ENCODE measurements at regions not wholly inside any gene's neighbourhood (a gene's known extent, or its start where the extent isn't known, plus 50 kb on each side); places are given as distances from the start of the nearest gene placed in this dataset.

DNA sequence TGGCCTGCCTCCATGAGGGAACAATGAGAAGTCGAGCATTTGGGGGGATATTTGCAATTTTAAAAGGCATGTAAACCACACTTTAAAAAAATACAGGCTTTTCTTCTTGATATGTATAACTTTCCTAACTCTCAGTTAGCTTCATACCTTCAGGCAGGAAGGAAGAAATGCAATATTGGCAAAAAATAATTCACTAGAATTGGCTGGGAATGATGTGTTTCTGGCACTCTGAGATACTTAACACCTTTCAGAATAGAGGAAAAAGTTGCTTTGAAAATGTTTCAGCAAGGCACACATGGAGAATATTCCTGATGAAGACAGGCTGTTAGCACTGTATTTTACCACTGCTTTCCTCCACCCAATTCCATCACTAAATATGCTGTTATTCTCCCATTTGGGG lies 747.6 kb downstream of the HDGFL1 start:
- H3K36me3 ChIP-seq (ENCODE audit: insufficient read depth, low read length), result no peaks in the 10 kb centered on the region
- no peak overlapping the region for H3K9ac ChIP-seq (ENCODE audit: low read length)
- H3K9me2 ChIP-seq (ENCODE audit: insufficient read depth, low read length), result no peaks in the 10 kb centered on the region
- no peak overlapping the region for H3K4me3 ChIP-seq (ENCODE audit: low read length)
- no peaks in the 10 kb centered on the region for H3K9me3 ChIP-seq (ENCODE audit: low read length)
- H3K4me2 ChIP-seq (ENCODE audit: low read length), result no peak overlapping the region
- no peak overlapping the region for H3K27ac ChIP-seq (ENCODE audit: low read length)
- no peaks in the 10 kb centered on the region for H3K79me2 ChIP-seq (replicated peaks; ENCODE audit: insufficient read depth, low read length)
- H3F3A ChIP-seq (ENCODE audit: insufficient read depth, low read length, poor library complexity, severe bottlenecking), result no peaks in the 10 kb centered on the region
- TF ChIP-seq EZH2 (IDR thresholded peaks at IDR 0.05; ENCODE audit: borderline replicate concordance, insufficient read depth, low read length, poor library complexity, severe bottlenecking) (no peak), MXI1 (conservative IDR thresholded peaks at IDR 0.05; ENCODE audit: poor library complexity, severe bottlenecking) (no peak), RAD21 (conservative IDR thresholded peaks at IDR 0.05) (no peak), SMC3 (conservative IDR thresholded peaks at IDR 0.05; ENCODE audit: poor library complexity) (no peak), TAF1 (IDR thresholded peaks at IDR 0.05; ENCODE audit: low read depth) (no peak), POLR2AphosphoS5 (IDR thresholded peaks at IDR 0.05) (no peak), EP300 (conservative IDR thresholded peaks at IDR 0.05; ENCODE audit: poor library complexity, severe bottlenecking) (no peak)
- TF ChIP-seq, protein P1, sequence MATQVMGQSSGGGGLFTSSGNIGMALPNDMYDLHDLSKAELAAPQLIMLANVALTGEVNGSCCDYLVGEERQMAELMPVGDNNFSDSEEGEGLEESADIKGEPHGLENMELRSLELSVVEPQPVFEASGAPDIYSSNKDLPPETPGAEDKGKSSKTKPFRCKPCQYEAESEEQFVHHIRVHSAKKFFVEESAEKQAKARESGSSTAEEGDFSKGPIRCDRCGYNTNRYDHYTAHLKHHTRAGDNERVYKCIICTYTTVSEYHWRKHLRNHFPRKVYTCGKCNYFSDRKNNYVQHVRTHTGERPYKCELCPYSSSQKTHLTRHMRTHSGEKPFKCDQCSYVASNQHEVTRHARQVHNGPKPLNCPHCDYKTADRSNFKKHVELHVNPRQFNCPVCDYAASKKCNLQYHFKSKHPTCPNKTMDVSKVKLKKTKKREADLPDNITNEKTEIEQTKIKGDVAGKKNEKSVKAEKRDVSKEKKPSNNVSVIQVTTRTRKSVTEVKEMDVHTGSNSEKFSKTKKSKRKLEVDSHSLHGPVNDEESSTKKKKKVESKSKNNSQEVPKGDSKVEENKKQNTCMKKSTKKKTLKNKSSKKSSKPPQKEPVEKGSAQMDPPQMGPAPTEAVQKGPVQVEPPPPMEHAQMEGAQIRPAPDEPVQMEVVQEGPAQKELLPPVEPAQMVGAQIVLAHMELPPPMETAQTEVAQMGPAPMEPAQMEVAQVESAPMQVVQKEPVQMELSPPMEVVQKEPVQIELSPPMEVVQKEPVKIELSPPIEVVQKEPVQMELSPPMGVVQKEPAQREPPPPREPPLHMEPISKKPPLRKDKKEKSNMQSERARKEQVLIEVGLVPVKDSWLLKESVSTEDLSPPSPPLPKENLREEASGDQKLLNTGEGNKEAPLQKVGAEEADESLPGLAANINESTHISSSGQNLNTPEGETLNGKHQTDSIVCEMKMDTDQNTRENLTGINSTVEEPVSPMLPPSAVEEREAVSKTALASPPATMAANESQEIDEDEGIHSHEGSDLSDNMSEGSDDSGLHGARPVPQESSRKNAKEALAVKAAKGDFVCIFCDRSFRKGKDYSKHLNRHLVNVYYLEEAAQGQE (IDR thresholded peaks at IDR 0.05; ENCODE audit: borderline replicate concordance), result no peak
- TF ChIP-seq, protein P2, sequence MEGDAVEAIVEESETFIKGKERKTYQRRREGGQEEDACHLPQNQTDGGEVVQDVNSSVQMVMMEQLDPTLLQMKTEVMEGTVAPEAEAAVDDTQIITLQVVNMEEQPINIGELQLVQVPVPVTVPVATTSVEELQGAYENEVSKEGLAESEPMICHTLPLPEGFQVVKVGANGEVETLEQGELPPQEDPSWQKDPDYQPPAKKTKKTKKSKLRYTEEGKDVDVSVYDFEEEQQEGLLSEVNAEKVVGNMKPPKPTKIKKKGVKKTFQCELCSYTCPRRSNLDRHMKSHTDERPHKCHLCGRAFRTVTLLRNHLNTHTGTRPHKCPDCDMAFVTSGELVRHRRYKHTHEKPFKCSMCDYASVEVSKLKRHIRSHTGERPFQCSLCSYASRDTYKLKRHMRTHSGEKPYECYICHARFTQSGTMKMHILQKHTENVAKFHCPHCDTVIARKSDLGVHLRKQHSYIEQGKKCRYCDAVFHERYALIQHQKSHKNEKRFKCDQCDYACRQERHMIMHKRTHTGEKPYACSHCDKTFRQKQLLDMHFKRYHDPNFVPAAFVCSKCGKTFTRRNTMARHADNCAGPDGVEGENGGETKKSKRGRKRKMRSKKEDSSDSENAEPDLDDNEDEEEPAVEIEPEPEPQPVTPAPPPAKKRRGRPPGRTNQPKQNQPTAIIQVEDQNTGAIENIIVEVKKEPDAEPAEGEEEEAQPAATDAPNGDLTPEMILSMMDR (IDR thresholded peaks at IDR 0.05; ENCODE audit: poor library complexity, severe bottlenecking), result no peak
- H2AFZ ChIP-seq (ENCODE audit: low read depth, low read length), result no peak overlapping the region
- no peaks in the 10 kb centered on the region for H3K27me3 ChIP-seq (ENCODE audit: insufficient read depth, low read depth, low read length)
- no peaks in the 10 kb centered on the region for H4K20me1 ChIP-seq (ENCODE audit: insufficient read depth)

DNA sequence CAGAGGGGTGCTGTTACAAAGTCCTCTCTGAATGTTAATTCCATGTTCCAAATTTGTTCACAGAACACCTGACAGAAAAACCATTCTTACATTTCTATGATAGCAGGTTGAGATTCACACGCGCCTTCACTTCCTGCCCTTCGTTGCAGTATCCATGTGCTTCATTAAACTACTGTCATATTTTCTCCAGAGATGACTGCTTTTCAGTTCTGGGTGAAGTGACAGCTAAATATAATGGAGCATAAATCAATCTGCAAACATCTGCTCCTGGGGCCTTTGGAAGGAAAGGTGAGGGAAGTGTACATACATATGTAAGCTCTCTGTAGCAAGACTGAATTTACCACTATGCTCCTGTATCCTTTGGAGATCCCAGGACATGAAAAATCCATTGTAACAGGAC lies 750.2 kb downstream of the HDGFL1 start:
- TF ChIP-seq SMC3 (conservative IDR thresholded peaks at IDR 0.05; ENCODE audit: poor library complexity) (no peak), EP300 (conservative IDR thresholded peaks at IDR 0.05; ENCODE audit: poor library complexity, severe bottlenecking) (peak; percentile 89), EZH2 (IDR thresholded peaks at IDR 0.05; ENCODE audit: borderline replicate concordance, insufficient read depth, low read length, poor library complexity, severe bottlenecking) (no peak), RAD21 (conservative IDR thresholded peaks at IDR 0.05) (peak; percentile 30), TAF1 (IDR thresholded peaks at IDR 0.05; ENCODE audit: low read depth) (no peak), MXI1 (conservative IDR thresholded peaks at IDR 0.05; ENCODE audit: poor library complexity, severe bottlenecking) (peak; percentile 55), POLR2AphosphoS5 (IDR thresholded peaks at IDR 0.05) (peak; percentile 66)
- TF ChIP-seq, protein P1 (IDR thresholded peaks at IDR 0.05; ENCODE audit: borderline replicate concordance), result peak; percentile 29
- TF ChIP-seq, protein P2 (IDR thresholded peaks at IDR 0.05; ENCODE audit: poor library complexity, severe bottlenecking), result no peak
- Histone ChIP-seq H2AFZ (ENCODE audit: low read depth, low read length) (no peak overlapping the region), H3K4me3 (ENCODE audit: low read length) (peak overlapping the region; percentile 30), H3K79me2 (replicated peaks; ENCODE audit: insufficient read depth, low read length) (no peaks in the 10 kb centered on the region), H3K9me2 (ENCODE audit: insufficient read depth, low read length) (no peaks in the 10 kb centered on the region), H3K27me3 (ENCODE audit: insufficient read depth, low read depth, low read length) (no peaks in the 10 kb centered on the region), H3K36me3 (ENCODE audit: insufficient read depth, low read length) (no peaks in the 10 kb centered on the region), H4K20me1 (ENCODE audit: insufficient read depth) (no peaks in the 10 kb centered on the region), H3K9me3 (ENCODE audit: low read length) (no peaks in the 10 kb centered on the region), H3F3A (ENCODE audit: insufficient read depth, low read length, poor library complexity, severe bottlenecking) (no peaks in the 10 kb centered on the region), H3K27ac (ENCODE audit: low read length) (peak overlapping the region; percentile 82), H3K9ac (ENCODE audit: low read length) (peak overlapping the region; percentile 34), H3K4me2 (ENCODE audit: low read length) (peak overlapping the region; percentile 24)

Measured in neural cell (in vitro differentiated cells).